ENCODE measurements at regions not wholly inside any gene's neighbourhood (a gene's known extent, or its start where the extent isn't known, plus 50 kb on each side); places are given as distances from the start of the nearest gene placed in this dataset.

GRCh38 chr2:185145316-185146121, 547.2 kb downstream of the ZNF804A start:
- no peak overlapping the region for H3K27ac ChIP-seq
- H3K4me3 ChIP-seq = no peak overlapping the region
- no peaks in the 10 kb centered on the region for H3K9me3 ChIP-seq
- WGBS, 5 donors = 76 to 84% (median 77%) methylated on average over 8 to 11 of the region's 11 CpGs
- TF ChIP-seq POLR2A (IDR thresholded peaks at IDR 0.05) = no peak
- intact Hi-C loops (cut with DNase I; ENCODE audit: low total_unique reads) = no loop called here
- no peaks in the 10 kb centered on the region for H3K27me3 ChIP-seq
- no peak for DNase-seq
- no peaks in the 10 kb centered on the region for H3K36me3 ChIP-seq
- no peaks in the 10 kb centered on the region for H3K4me1 ChIP-seq

GRCh38 chr2:185147361-185147760, 549.0 kb downstream of the ZNF804A start:
- no peak for DNase-seq
- Histone ChIP-seq H3K27ac (no peak overlapping the region), H3K9me3 (no peaks in the 10 kb centered on the region), H3K36me3 (no peaks in the 10 kb centered on the region), H3K4me3 (no peak overlapping the region), H3K27me3 (no peaks in the 10 kb centered on the region), H3K4me1 (no peaks in the 10 kb centered on the region)
- WGBS, 5 donors = 64 to 84% (median 72%) methylated on average over 1 of the region's 1 CpG
- intact Hi-C loops (cut with DNase I; ENCODE audit: low total_unique reads) = no loop called here
- no peak for TF ChIP-seq POLR2A (IDR thresholded peaks at IDR 0.05)
- TF ChIP-seq POLR2AphosphoS5 (IDR thresholded peaks at IDR 0.05) = no peak
- TF ChIP-seq, protein P1, sequence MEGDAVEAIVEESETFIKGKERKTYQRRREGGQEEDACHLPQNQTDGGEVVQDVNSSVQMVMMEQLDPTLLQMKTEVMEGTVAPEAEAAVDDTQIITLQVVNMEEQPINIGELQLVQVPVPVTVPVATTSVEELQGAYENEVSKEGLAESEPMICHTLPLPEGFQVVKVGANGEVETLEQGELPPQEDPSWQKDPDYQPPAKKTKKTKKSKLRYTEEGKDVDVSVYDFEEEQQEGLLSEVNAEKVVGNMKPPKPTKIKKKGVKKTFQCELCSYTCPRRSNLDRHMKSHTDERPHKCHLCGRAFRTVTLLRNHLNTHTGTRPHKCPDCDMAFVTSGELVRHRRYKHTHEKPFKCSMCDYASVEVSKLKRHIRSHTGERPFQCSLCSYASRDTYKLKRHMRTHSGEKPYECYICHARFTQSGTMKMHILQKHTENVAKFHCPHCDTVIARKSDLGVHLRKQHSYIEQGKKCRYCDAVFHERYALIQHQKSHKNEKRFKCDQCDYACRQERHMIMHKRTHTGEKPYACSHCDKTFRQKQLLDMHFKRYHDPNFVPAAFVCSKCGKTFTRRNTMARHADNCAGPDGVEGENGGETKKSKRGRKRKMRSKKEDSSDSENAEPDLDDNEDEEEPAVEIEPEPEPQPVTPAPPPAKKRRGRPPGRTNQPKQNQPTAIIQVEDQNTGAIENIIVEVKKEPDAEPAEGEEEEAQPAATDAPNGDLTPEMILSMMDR (IDR thresholded peaks at IDR 0.05) = no peak
- no peak for TF ChIP-seq EP300 (IDR thresholded peaks at IDR 0.05)

DNA sequence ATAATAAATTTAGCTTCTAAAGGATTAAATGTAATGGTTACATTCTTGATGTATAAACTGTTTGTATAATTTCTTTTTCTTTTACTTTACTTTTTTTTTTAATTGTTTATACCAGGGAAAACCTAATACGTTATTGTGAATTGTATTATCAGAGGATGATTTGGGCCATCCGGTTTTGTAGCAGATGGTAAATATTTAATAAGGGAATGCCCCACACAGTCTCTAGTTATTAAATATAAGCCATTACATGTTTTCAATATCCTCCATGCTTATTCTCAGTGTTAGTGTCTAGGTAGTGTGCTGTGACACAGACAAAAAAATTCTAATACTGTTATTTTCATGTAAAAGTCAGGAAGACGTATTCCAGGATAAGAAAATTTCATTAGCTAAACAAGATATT, 553.9 kb downstream of the ZNF804A start:
- H3K27ac ChIP-seq = no peak overlapping the region
- WGBS, 5 donors = 56 to 66% (median 61%) methylated on average over 3 of the region's 3 CpGs
- no peaks in the 10 kb centered on the region for H3K4me1 ChIP-seq
- H3K27me3 ChIP-seq = no peaks in the 10 kb centered on the region
- TF ChIP-seq, protein P1 (IDR thresholded peaks at IDR 0.05) = no peak
- no peak for TF ChIP-seq EP300 (IDR thresholded peaks at IDR 0.05)
- no peak for TF ChIP-seq POLR2AphosphoS5 (IDR thresholded peaks at IDR 0.05)
- TF ChIP-seq POLR2A (IDR thresholded peaks at IDR 0.05) = no peak
- intact Hi-C loops (cut with DNase I; ENCODE audit: low total_unique reads) = no loop called here
- no peaks in the 10 kb centered on the region for H3K36me3 ChIP-seq
- no peak overlapping the region for H3K4me3 ChIP-seq
- H3K9me3 ChIP-seq = peaks cover 0 to under 1% (median 0%) of the 10 kb centered on the region in 4 donors
- no peak for DNase-seq

- WGBS, 5 donors = 82 to 93% (median 85%) methylated on average over 2 of the region's 2 CpGs
- TF ChIP-seq POLR2A (IDR thresholded peaks at IDR 0.05) (no peak), EP300 (IDR thresholded peaks at IDR 0.05) (no peak), POLR2AphosphoS5 (IDR thresholded peaks at IDR 0.05) (no peak)
- TF ChIP-seq, protein P1 (IDR thresholded peaks at IDR 0.05) = no peak
Measured at GRCh38 chr2:185161701-185162100, 563.4 kb downstream of the ZNF804A start.

GRCh38 chr2:185174353-185174752, 564.3 kb upstream of the FSIP2 start:
- no peak for DNase-seq
- H3K27ac ChIP-seq = no peak overlapping the region
- 82 to 96% (median 93%) methylated on average over 1 of the region's 1 CpG for WGBS, 5 donors
- no peaks in the 10 kb centered on the region for H3K4me1 ChIP-seq
- no peaks in the 10 kb centered on the region for H3K27me3 ChIP-seq
- intact Hi-C loops (cut with DNase I; ENCODE audit: low total_unique reads) = no loop called here
- no peaks in the 10 kb centered on the region for H3K9me3 ChIP-seq
- no peak overlapping the region for H3K4me3 ChIP-seq
- TF ChIP-seq POLR2A (IDR thresholded peaks at IDR 0.05) (no peak), POLR2AphosphoS5 (IDR thresholded peaks at IDR 0.05) (no peak), EP300 (IDR thresholded peaks at IDR 0.05) (no peak)
- TF ChIP-seq, protein P1 (IDR thresholded peaks at IDR 0.05) = no peak
- no peaks in the 10 kb centered on the region for H3K36me3 ChIP-seq

More at GRCh38 chr2:185161701-185162100, 563.4 kb downstream of the ZNF804A start:
- H3K9me3 ChIP-seq = peaks cover 0 to 3% (median 0%) of the 10 kb centered on the region in 4 donors
- no peak overlapping the region for H3K27ac ChIP-seq
- H3K27me3 ChIP-seq = no peaks in the 10 kb centered on the region
- intact Hi-C loops (cut with DNase I; ENCODE audit: low total_unique reads) = no loop called here
- DNase-seq = no peak
- no peak overlapping the region for H3K4me3 ChIP-seq
- H3K36me3 ChIP-seq = no peaks in the 10 kb centered on the region
- no peaks in the 10 kb centered on the region for H3K4me1 ChIP-seq

All from stomach (tissue), 8 donors.